Activated CD8-positive, alpha-beta memory T cell treated with anti-CD3 and anti-CD28 coated beads for 36 hours (primary cell): ENCODE measurements at regions not wholly inside any gene's neighbourhood (a gene's known extent, or its start where the extent isn't known, plus 50 kb on each side); places are given as distances from the start of the nearest gene placed in this dataset.
"Not testable (repeated sequence)": the region's sequence is repeated elsewhere in the genome, so short reads cannot be mapped to it uniquely, and the experiment has no call there.

Source experiments
- CTCF ChIA-PET: fragments of 350-600 bp; sonication (Branson Sonifier 250); formaldehyde crosslinking; loops from one replicate; lab custom pipeline; 2021; ENCODE audit warnings: antibody characterized with exemption; lab: Charles Lee
- POLR2A ChIA-PET: fragments of 350-600 bp; sonication (Branson Sonifier 250); formaldehyde crosslinking; loops from one replicate; lab custom pipeline; 2021; ENCODE audit warnings: antibody characterized with exemption; lab: Charles Lee

GRCh38 chr7:63856466-63856865, 142.2 kb upstream of the ZNF722 start:
- POLR2A ChIA-PET, CTCF ChIA-PET: not testable (repeated sequence)

GRCh38 chr7:63867127-63867526, 131.5 kb upstream of the ZNF722 start:
- POLR2A ChIA-PET: no interaction called here

GRCh38 chr7:63874242-63874641, 124.4 kb upstream of the ZNF722 start:
- CTCF ChIA-PET, POLR2A ChIA-PET: not testable (repeated sequence)

More at GRCh38 chr7:63867127-63867526, 131.5 kb upstream of the ZNF722 start:
- CTCF ChIA-PET: no interaction called here

GRCh38 chr7:63876707-63877322, 121.8 kb upstream of the ZNF722 start:
- ChIA-PET POLR2A (no interaction called here), CTCF (no interaction called here)

- ChIA-PET CTCF (no interaction called here), POLR2A (no interaction called here)
These were observed 111.6 kb upstream of the ZNF722 start for GRCh38 chr7:63887031-63887430.

- POLR2A ChIA-PET: interaction anchor here (1.7 kb wide), 1 partner anchor 26 kb away, joined by 6 read pairs; no protein-coding TSS in a partner anchor
- CTCF ChIA-PET: no interaction called here
These were observed 98.8 kb upstream of the ZNF722 start for GRCh38 chr7:63899691-63900393.

GRCh38 chr7:63900394-63901203, 98.0 kb upstream of the ZNF722 start:
- CTCF ChIA-PET: no interaction called here

GRCh38 chr7:63901204-63901506, 97.5 kb upstream of the ZNF722 start:
- POLR2A ChIA-PET: interaction anchor here (0.5 to 1.7 kb wide), 2 partner anchors 25 to 792 kb away, joined by 3 to 6 read pairs; no protein-coding TSS in a partner anchor
- CTCF ChIA-PET: not testable (repeated sequence)

More at GRCh38 chr7:63900394-63901203, 98.0 kb upstream of the ZNF722 start:
- POLR2A ChIA-PET: interaction anchor here (0.5 to 1.7 kb wide), 2 partner anchors 25 to 792 kb away, joined by 3 to 6 read pairs; no protein-coding TSS in a partner anchor

- CTCF ChIA-PET: no interaction called here
- POLR2A ChIA-PET: no interaction called here
These were observed 79.7 kb upstream of the ZNF722 start for GRCh38 chr7:63918986-63919385.

- ChIA-PET CTCF (no interaction called here), POLR2A (interaction anchor here (1.2 kb wide), 1 partner anchor 24 kb away, joined by 6 read pairs; no protein-coding TSS in a partner anchor)
These were observed 73.4 kb upstream of the ZNF722 start for GRCh38 chr7:63925262-63925625.

- ChIA-PET CTCF (no interaction called here), POLR2A (interaction anchor here (1.2 kb wide), 1 partner anchor 25 kb away, joined by 6 read pairs; no protein-coding TSS in a partner anchor)
These were observed 72.8 kb upstream of the ZNF722 start for GRCh38 chr7:63925626-63926460.

- POLR2A ChIA-PET: no interaction called here
- CTCF ChIA-PET: no interaction called here
These were observed 71.4 kb upstream of the ZNF722 start for GRCh38 chr7:63927261-63927660.

- ChIA-PET CTCF (no interaction called here), POLR2A (no interaction called here)
These were observed 67.5 kb upstream of the ZNF722 start for GRCh38 chr7:63931057-63931600.

- ChIA-PET POLR2A (no interaction called here), CTCF (no interaction called here)
These were observed 66.6 kb upstream of the ZNF722 start for GRCh38 chr7:63931985-63932577.
